Endothelial cell of umbilical vein (primary cell): ENCODE measurements at regions not wholly inside any gene's neighbourhood (a gene's known extent, or its start where the extent isn't known, plus 50 kb on each side); places are given as distances from the start of the nearest gene placed in this dataset.

Experiments
- BruUV-seq: library from RNA; stranded (reverse); fragments of 400-500 nt; replicated peaks from 2 replicates; lab custom pipeline; 2021; lab: Mats Ljungman, UMichigan
- CTCF ChIA-PET: fragments of 300-600, 350-600 bp; sonication (Branson Sonifier 250); formaldehyde crosslinking; loops from one replicate; lab custom pipeline; 2021; ENCODE audit warnings: antibody characterized with exemption, inconsistent platforms; lab: Charles Lee
- POLR2A ChIA-PET: fragments of 300-600, 350-600 bp; sonication (Branson Sonifier 250); formaldehyde crosslinking; loops from one replicate; lab custom pipeline; 2021; ENCODE audit warnings: antibody characterized with exemption, inconsistent platforms; lab: Charles Lee
- DNase-seq: peaks from one replicate; pipeline ENCODE4 v3.0.0-alpha.2; 2011; ENCODE audit warnings: low read depth, low spot score
- FAIRE-seq: peaks from 2 replicates; lab custom pipeline; 2011; peaks lifted over from hg19 to GRCh38; lab: Jason Lieb, UNC
- H2AFZ ChIP-seq: 2 replicates; pipeline ENCODE4 v1.6.0; 2012; ENCODE audit warnings: low read depth, low read length, control low read depth, inconsistent platforms
- H3K27ac ChIP-seq: 2 replicates; pipeline ENCODE4 v1.5.1; 2011; ENCODE audit warnings: low read depth, mild to moderate bottlenecking, control low read depth, low read length, moderate library complexity; ENCODE audit not compliant: insufficient read depth
- H3K27me3 ChIP-seq, 2 experiments: 2 replicates each; pipeline versions ENCODE4 v1.6.0 to v1.6.1; 2011; ENCODE audit warnings: low read length in 2 of 2, mixed read lengths in 1 of 2; ENCODE audit not compliant: control insufficient read depth in 2 of 2, insufficient read depth in 2 of 2
- H3K36me3 ChIP-seq, 2 experiments: 2 replicates in 1 of 2; 3 replicates in 1 of 2; pipeline ENCODE4 v1.5.1; 2011; ENCODE audit warnings: low read length in 2 of 2, mild to moderate bottlenecking in 1 of 2, moderate library complexity in 1 of 2; ENCODE audit not compliant: control insufficient read depth in 2 of 2, insufficient read depth in 2 of 2; ENCODE audit errors: extremely low read depth in 1 of 2
- H3K4me1 ChIP-seq: 3 replicates; pipeline ENCODE4 v1.5.1; 2011; ENCODE audit warnings: mild to moderate bottlenecking, low read length; ENCODE audit not compliant: control insufficient read depth, insufficient read depth; ENCODE audit errors: extremely low read depth
- H3K4me2 ChIP-seq: 2 replicates; pipeline ENCODE4 v1.6.1; 2011; ENCODE audit warnings: low read length, control low read depth, mixed read lengths; ENCODE audit not compliant: insufficient read depth
- H3K4me3 ChIP-seq, 3 experiments: fragments of 200-600 bp in 1 of 3; sonication (generic), shearing (Covaris generic) in 1 of 3; replicated peaks in 1 of 3; 2 replicates each; pipeline ENCODE4 v1.5.1; 2011 to 2016; ENCODE audit warnings: control low read depth in 3 of 3, low read length in 3 of 3, mild to moderate bottlenecking in 2 of 3, inconsistent platforms in 1 of 3, low read depth in 1 of 3, moderate library complexity in 1 of 3; ENCODE audit not compliant: insufficient read depth in 1 of 3
- H3K79me2 ChIP-seq: 2 replicates; pipeline ENCODE4 v1.6.0; 2012; ENCODE audit warnings: low read length, inconsistent platforms; ENCODE audit not compliant: control insufficient read depth, insufficient read depth
- H3K9ac ChIP-seq: replicated peaks from 2 replicates; pipeline ENCODE3; 2011; ENCODE audit warnings: low read length, control low read depth; ENCODE audit not compliant: insufficient read depth; ENCODE audit errors: extremely low read depth
- H3K9me1 ChIP-seq: replicated peaks from 3 replicates; pipeline ENCODE4 v1.6.0; 2011; ENCODE audit warnings: mild to moderate bottlenecking, low read length; ENCODE audit not compliant: control insufficient read depth, insufficient read depth; ENCODE audit errors: extremely low read depth
- H3K9me3 ChIP-seq: replicated peaks from 2 replicates; pipeline ENCODE4 v1.5.1; 2012; ENCODE audit warnings: low read length, inconsistent platforms; ENCODE audit not compliant: control insufficient read depth, insufficient read depth
- H4K20me1 ChIP-seq: replicated peaks from 2 replicates; pipeline ENCODE3; 2011; ENCODE audit warnings: mild to moderate bottlenecking, low read length; ENCODE audit not compliant: control insufficient read depth, insufficient read depth; ENCODE audit errors: extremely low read depth
- CTCF ChIP-seq, 2 donors: IDR thresholded peaks; 1 replicate in 1 of 2; 2 replicates in 1 of 2; pipeline ENCODE4 v1.5.1; 2011; ENCODE audit warnings: low read length in 2 of 2, mild to moderate bottlenecking in 2 of 2, moderate library complexity in 2 of 2, control low read depth in 1 of 2, inconsistent platforms in 1 of 2, low read depth in 1 of 2; ENCODE audit not compliant: insufficient read depth in 1 of 2; ENCODE audit errors: extremely low read depth in 1 of 2
- EZH2 ChIP-seq: IDR thresholded peaks from 2 replicates; pipeline ENCODE4 v1.6.1; 2012; ENCODE audit warnings: borderline replicate concordance, low read depth, mild to moderate bottlenecking, moderate library complexity, low read length, inconsistent platforms; ENCODE audit not compliant: severe bottlenecking
- FOS ChIP-seq: IDR thresholded peaks from 2 replicates; pipeline ENCODE4 v1.6.1; 2011; ENCODE audit warnings: mild to moderate bottlenecking, low read length, moderate library complexity, borderline replicate concordance; ENCODE audit not compliant: insufficient read depth
- GATA2 ChIP-seq: IDR thresholded peaks from 2 replicates; pipeline ENCODE4 v1.7.0; 2011; ENCODE audit warnings: low read depth, mild to moderate bottlenecking, moderate library complexity, mixed read lengths, low read length; ENCODE audit not compliant: insufficient read length, insufficient read depth
- JUN ChIP-seq: IDR thresholded peaks from 2 replicates; pipeline ENCODE4 v1.6.1; 2011; ENCODE audit warnings: borderline replicate concordance, low read depth; ENCODE audit not compliant: insufficient read length, insufficient read depth
- MAX ChIP-seq: IDR thresholded peaks from 2 replicates; pipeline ENCODE4 v1.6.1; 2011; ENCODE audit not compliant: insufficient read depth, insufficient read length
- MYC ChIP-seq: IDR thresholded peaks from one replicate; pipeline ENCODE4 v1.6.1; 2011; ENCODE audit warnings: mild to moderate bottlenecking, low read depth, low read length
- POLR2A ChIP-seq: IDR thresholded peaks from 2 replicates; pipeline ENCODE4 v1.6.1; 2012; ENCODE audit warnings: low read depth, mild to moderate bottlenecking, control low read depth, low read length
- POLR2AphosphoS5 ChIP-seq: IDR thresholded peaks from 2 replicates; pipeline ENCODE4 v1.6.1; 2012; ENCODE audit warnings: low read depth, mild to moderate bottlenecking, control low read depth, low read length, moderate library complexity; ENCODE audit not compliant: insufficient read depth
- dilution Hi-C: fragments of 300-500 bp; cut with MboI; formaldehyde crosslinking; loops from one replicate; pipeline ENCODE4 v1.15.0; 2019; ENCODE audit warnings: low sequenced_read_pairs; ENCODE audit not compliant: extremely low pct_ligation_motif_present
- intact Hi-C: fragments of 100-400 bp; cut with micrococcal nuclease; formaldehyde crosslinking; loops from one replicate; pipeline ENCODE4 v1.10.0; 2022

- Histone ChIP-seq H3K4me1 (no peaks in the 10 kb centered on the region), H3K27me3 (no peaks in the 10 kb centered on the region), H3K79me2 (no peaks in the 10 kb centered on the region), H3K4me3 (no peak overlapping the region), H3K9me1 (no peaks in the 10 kb centered on the region), H3K9ac (no peak overlapping the region), H3K4me2 (no peak overlapping the region), H2AFZ (no peak overlapping the region), H3K36me3 (no peaks in the 10 kb centered on the region), H3K27ac (no peak overlapping the region), H4K20me1 (no peaks in the 10 kb centered on the region), H3K9me3 (no peaks in the 10 kb centered on the region)
- ChIA-PET CTCF (no interaction called here), POLR2A (no interaction called here)
- FAIRE-seq (no peak), DNase-seq (no peak)
- intact Hi-C loops (no loop called here), dilution Hi-C loops (no loop called here)
- BruUV-seq = no TSS peak
- no peak for TF ChIP-seq POLR2AphosphoS5
- TF ChIP-seq MAX = no peak
- TF ChIP-seq JUN = no peak
- no peak for TF ChIP-seq GATA2
- TF ChIP-seq MYC = no peak
- no peak for TF ChIP-seq POLR2A
- no peak for TF ChIP-seq CTCF (IDR thresholded peaks at IDR 0.05; ENCODE audit: extremely low read depth in 1 of 2, insufficient read depth in 1 of 2, low read depth in 1 of 2, low read length in 2 of 2)
- no peak for TF ChIP-seq EZH2
- TF ChIP-seq FOS = no peak
Measured at GRCh38 chr3:162385387-162385786, 888.8 kb downstream of the OTOL1 start.
